Activated CD4-positive, alpha-beta T cell treated with anti-CD3 and anti-CD28 coated beads for 24 hours (primary cell): ENCODE measurements at regions not wholly inside any gene's neighbourhood (a gene's known extent, or its start where the extent isn't known, plus 50 kb on each side); places are given as distances from the start of the nearest gene placed in this dataset.

ENCODE experiments used
- DNase-seq, 2 donors: peaks; one replicate each; pipeline ENCODE4 v3.0.0-alpha.2; 2020; ENCODE audit warnings: low read depth in 2 of 2

DNA sequence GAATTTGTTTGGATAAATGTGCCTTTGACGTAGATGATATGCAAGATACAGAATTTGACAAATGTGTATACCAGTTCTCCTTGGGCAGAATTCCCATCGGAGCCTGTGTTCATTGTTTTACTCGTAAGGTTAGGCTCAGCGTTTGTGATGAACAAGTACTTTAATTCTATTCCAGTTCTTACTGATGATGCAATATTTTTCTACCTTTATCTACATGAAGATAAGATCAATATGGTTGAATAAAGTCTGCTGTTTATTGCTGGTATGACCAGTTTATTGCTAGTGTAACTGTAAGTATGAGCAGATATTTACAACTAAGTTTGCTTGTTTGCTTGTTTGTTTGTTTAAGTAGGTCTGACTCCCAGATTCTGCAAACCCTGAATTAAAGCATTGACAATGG is 145.4 kb upstream of the ADARB2 start:
- no peak for DNase-seq

DNA sequence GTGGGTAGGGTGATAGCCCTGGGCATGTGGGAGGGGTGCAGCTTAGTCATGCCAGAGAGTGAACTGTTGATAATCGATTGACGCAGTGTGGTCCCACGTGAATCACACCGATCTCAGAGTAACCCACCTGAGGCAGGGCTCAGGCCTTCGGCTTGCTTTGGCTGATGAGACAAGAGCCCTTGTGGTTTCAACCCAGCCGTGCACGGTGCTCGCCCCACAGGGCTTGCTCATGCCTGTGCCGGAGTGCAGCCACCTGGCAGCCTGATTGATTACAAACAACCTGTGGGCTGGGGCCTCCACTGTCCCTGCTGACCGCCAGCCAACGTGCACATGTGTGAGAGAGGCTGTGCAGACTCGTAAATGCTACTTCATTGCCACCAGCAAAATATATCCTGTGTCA is 144.9 kb upstream of the ADARB2 start:
- no peak for DNase-seq

DNA sequence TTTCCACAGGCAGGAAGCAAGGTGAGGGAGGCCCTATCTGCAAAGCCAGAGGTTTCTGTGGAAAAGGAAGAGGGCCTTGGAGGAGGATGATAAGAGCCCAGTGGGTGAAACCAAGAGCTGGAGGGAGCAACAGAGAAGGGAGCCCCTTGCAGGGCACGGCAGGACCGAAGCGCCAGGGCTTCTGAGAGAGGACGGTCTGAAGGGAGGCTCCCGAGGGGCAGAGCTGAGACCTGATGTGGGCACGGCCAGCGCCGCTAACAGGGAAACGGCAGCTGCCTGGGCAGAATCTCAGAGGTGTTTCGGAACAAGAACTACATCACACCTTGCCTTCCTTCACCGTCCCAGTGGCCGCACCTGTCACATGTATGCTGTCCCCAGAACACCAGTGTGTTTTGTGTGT is 144.3 kb upstream of the ADARB2 start:
- DNase-seq, result no peak

DNA sequence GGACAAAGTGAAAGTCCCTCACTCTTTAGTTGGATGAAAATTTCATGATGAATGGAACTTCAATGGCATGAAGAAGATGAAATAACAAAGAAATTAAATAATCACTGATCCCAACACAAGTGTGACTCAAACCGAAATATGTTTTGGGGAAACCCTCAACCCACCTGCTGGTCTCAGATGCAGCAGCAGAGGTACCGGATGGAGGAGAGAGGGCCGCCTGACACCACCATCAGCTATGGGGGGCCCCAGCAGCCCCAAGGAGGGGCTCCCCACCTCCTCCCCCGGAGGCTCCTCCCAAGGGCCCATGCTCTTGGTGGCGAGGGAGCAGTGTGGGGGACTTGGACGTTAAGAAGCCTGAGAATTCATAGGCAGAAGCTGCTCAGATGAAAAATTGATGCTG is 137.2 kb upstream of the ADARB2 start:
- DNase-seq, result no peak

DNA sequence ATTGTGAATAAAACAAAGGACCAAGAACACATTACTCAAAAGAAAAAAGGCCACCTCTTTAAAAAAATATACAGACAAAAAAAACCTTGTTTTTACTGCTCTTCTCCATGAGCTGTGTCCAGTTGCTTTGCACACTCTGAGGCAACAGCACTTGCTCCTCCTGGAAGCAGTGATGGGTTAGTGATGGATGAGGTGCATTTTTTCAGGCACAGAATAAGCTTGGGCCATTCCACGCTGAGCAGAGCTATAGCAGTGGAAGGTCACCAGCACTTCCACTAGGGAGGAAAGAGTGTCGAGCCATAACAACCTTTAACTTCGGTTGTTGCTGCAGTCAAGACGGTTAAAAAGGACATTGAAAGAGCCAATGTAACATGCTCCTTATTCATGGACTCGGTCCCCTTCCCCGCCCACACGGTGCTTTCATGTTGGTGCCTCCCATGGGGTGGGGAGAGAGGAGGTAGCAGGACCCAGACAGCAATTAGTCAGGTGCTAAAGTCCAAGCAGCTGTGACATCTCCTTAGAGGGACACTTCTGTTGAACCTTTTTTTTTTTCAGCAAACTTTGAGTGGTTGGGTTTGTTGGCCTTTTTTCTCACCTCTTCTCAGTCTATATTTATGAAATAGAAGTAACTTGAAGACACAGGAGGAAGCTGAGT is 136.5 kb upstream of the ADARB2 start:
- no peak for DNase-seq

DNA sequence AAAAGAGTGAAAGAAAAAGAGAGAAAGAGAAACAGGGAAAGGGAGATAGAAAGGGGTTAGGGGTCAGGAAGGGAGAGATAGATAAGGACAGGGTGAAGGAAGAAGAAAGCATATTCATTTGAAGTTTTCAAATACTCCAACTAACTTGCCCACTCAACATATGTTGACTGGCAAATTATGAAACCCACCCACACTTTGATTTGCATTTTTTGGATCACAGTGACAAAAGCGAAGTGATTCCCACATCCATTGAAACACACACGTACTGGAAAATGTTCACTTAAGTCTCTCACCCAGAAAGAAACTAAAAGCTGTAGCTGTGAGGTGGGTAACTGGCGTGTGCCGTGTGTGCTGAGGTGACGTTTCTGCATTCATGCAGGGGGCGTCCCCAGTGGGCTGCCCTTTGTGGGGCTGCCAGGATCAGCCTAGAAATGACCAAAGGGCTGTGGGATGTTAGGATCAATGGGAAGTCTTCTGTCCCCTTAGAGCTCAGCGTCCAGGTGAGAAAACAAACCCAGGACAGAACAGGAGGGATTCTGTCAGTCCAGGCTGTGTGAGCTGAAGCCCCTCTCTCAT is 134.9 kb upstream of the ADARB2 start:
- DNase-seq, result no peak

DNA sequence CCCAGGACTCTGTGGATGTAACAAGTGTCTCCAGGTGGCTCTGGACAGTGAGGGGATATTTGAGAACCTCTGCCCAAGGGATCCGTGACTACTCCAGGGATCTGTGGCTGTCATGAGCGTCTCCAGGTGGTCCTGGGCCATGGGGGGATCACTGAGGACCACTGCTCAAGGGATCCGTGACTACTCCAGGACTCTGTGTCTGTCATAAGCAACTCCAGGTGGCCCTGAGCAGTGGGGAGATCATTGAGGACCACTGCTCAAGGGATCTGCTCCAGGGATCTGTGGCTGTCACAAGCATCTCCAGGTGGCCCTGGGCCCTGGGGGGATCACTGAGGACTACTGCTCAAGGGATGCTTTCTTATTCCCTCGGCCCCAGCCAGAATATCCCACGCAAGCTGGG is 133.2 kb upstream of the ADARB2 start:
- no peak for DNase-seq

DNA sequence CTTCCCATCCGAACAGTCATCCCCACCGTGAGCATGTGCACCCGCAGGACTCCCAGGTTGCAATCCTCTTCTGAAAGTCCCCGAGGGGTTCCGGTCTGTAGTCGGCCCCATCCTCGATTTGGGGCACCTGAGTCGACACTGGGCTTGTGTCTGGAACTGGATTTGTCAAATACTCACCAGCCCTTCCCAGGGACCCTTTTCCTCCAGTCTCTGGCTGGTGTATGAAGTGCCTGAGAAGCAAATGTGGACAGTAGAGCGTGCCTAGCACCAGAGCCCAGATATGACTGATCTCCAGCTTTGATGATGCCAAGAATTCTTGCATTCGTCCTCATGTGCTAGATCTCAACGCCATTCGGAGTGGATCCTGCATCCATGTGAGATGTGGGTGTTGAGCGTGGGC is 132.5 kb upstream of the ADARB2 start:
- DNase-seq, result no peak

DNA sequence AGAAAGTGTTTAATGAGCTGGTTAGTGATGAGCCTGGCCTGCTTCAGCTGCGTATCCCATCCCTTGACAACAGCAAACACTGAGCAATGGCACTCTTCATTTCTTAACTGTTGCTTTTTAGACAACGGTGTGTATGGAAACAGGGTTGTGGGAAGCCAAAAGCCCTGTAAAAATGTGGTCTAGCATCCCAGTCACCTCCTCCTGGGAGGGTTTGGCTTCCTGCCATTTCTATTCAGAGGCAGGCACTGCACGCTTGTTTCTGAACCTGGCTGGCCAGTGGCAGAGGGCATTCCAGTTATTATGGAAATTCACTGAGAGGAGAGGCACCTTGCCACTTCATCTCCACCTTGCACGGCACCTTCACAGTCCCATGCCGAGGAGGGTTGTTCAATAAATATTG is 123.0 kb upstream of the ADARB2 start:
- no peak for DNase-seq

DNA sequence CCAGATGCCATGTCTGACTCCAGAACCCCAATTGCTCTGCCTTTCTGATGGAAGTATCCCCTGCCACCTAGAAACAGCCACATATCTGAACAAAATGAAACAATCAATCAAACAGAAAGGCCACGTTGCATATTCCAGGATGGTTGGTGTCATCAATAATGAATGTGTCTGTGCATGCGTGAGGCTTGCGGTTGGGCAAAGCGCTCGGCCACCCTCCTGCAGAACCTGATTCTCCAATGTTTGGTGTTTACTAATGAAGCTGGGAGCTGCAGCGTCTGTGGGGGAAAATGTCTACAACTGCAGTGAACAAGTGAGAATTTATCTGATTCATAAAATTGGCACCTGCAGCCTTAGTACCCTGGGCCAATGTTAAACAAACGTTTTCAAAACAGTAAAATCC is 121.2 kb upstream of the ADARB2 start:
- DNase-seq, result no peak

DNA sequence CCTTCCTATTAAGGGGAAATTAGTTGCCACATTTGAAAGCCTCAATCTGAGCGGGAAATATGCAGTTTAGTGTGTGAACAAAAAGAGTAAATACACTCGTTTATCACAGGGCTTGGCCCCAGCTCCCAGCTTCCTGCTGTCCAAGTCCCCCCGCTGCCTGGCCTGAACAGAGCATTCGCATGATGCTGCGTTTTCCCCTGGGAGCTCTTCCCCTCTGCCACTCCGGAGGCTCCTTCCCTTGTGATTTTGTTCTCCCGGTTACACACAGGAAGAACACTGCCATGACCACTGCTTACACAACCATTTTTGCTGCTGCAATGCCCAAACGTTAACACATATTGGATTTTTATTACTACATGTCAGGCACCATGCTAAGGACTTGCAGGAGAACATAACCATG is 120.7 kb upstream of the ADARB2 start:
- DNase-seq, result no peak

DNA sequence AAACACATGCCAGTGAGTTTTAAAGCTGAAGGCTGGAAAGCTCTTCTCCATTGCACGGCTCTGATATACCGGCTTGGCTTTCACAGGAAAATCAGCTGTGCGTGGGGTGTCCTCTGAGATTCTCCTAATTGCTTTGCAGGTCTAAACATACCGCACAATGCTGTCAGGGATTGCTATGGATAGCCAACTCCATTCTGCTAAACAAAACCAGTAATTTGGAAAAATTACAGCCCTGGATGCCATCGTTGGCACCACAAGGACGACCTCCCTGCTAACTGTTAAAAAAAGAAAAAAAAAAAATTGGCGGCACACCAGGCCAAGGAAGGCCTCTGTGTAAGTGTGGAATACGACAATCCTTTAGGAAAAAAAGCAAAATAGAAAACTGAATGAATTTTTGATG is 118.6 kb upstream of the ADARB2 start:
- DNase-seq, result no peak

DNA sequence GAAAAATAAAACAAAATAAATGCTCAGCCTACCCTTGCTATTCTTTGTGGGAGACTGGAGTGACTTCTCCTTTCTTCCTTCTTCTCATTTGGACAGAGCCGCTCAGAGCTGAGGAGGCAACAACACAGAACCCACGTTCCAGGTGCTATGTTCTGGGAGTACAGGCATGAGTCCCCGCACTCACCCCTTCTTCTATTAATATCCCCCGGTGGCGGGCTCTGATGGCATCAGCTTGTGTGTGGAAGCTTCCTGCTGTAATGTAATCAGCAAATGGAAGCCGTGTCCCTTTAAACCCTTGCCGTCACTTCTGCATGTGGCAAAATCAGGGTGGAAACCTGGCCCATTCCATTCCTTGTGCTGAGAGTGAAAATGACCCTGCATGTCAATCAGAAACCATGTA is 116.9 kb upstream of the ADARB2 start:
- DNase-seq, result no peak

DNA sequence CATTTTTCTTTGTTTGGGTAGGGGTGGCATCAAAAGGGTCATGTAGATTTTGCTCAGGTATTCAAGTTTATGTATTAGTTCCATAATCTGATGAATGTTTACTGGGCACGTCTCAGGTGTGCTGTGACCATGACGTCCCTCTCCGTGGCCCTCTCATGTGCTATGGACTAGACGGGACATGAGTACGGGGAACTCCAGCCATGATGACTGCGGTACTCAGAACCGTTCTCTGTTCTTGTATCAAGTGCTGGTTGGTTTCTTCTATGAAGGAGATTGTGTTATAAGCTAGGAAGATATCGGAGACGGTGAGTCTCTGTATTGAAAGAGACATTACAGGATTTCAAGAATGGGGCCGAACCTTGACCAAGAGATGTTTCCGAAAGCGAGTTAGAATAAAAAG is 116.5 kb upstream of the ADARB2 start:
- no peak for DNase-seq

DNA sequence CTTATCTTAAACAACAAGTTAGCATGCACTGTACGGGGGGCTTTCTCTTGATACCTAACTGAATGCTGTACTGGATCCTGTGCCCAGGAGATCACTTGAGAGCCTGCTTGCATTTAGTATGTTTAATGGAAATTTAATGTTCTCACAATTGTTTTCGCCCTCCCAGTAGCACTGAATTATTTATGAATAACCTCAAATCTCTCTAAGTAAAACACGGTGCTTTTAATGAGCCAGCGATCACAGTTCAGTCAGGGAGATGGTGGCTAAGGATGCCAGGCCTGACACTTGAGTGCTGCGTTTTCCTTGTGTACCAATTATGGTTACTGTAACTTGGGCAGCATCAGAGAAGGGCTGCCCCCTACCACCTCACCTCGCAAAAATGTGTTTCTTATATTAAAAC is 115.5 kb upstream of the ADARB2 start:
- DNase-seq, result no peak

DNA sequence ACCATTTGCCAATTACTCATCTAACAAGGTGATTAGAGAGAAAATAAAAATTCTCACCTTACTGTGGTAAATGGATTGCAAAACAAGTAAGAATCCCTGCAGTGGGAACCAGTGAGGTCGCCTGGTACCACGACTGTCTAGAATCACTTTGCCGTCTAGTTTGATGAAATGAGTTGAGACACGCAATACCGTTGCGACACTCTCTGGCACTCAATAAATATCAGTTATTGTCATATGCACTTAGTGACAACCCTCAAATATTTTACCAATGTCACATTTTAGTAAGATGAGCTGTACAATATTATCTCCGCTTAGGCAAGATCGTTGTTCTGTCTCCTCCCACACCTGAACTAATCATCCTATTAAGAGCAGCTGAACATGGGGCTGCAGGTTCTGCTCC is 114.4 kb upstream of the ADARB2 start:
- no peak for DNase-seq

DNA sequence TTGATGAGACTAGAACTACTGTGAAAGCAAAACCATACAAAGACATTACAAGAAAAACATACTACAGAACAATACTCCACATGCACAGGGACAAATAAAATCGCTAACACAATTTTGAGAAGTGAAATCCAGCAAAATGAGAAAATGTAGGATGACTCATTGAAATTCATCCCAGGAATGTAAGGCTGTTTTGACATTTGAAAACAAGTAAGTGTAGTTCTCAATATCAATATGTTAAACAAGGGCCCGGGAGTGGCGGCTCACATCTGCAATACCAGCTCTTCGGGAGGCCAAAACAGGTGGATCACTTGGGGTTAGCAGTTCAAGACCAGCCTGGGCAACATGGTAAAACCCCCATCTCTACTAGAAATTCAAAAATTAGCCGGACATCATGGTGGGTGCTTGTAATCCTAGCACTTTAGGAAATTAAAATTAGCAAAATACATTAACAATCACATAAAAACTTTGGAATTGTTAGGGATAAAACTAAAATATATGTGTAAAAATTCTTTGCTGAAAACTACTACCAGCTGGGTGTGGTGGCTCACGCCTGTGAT is 113.7 kb upstream of the ADARB2 start:
- no peak for DNase-seq

DNA sequence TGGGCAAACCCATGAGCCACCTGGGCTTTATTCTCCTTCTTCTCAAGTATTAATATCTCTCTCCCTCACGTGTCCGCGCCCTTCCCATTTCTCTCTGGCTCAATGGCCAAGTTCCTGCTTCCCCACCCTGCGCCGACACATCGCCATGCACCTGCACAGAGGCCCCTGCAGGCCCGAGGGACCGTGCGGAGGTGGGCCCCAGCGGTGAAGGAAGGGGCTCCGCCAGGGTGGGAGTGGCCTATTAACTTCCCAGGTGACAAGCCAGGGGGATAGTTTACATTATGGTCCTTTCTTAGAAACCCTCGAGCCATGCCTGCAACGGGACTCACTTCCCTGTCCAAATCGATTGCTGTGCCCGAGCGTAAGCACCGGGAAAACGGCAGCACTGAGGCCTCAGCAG is 110.0 kb upstream of the ADARB2 start:
- no peak for DNase-seq

DNA sequence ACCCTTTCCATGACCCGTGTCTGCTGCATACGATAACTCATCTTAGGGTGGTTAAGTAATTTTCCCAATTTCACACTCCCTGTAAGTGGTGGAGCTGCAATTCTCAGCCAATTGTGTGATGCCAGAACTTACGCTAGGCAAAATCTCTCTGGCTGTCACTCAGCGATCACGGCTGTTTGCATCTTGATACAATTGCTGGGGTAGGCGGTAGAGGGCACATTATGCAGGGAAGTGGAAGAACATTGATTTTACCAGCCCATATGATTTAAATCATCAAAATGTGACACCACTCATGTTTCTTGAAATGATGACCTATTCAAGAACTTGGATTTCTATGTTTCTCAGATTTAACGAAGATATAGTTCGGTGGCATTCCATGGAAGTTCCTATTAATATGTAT is 108.7 kb upstream of the ADARB2 start:
- DNase-seq, result no peak

DNA sequence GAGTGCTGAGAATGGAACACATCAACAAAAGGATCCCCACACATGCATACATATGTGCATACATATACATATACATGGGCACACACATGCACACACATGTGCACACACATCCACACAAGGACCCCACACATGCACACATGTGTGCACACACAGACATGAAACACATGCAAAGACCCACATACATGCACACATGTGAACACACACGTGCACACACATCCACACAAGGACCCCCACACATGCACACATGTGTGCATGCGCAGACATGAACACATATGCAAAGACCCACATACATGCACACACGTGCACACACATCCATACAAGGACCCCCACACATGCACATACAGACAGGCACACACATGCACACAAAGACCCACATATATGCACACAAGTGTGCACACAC is 104.4 kb upstream of the ADARB2 start:
- no peak for DNase-seq

DNA sequence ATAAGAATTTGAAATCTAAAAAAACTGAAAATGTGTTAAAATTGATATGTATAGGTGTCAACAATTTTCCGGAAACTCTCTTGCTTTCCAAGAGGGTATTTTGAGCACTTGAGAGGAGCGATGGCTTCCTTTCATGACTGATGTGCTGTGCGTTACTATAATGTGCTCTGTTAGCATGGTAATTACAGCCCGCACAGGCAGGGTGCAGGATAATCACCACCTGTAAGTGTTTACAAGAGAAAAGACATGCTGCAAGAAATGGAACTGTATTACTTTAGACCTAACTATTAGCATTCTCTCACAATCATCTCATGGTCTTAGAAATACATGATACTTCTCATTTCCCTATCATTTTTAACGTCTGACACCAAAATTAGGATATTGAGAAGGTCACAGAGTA is 92.4 kb upstream of the ADARB2 start:
- no peak for DNase-seq

DNA sequence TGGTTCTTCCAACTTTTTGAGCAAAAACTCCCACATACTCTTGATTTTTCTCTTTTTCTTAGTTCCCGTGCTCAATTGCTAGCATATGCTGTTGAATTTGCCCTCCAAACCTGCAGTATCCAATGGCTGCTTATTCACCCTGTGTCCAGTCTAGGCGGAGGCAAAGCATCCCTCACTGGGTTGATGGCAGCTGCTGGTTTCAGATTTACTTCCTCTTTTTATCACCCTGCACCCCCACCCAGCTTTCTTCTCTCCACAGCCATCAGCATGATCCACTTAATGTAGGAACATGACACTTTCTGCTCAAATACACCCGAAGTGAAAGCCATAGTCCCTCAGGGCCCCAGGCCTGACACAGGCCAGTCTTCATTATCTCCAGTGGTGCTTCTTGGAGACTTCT is 87.6 kb upstream of the ADARB2 start:
- no peak for DNase-seq

DNA sequence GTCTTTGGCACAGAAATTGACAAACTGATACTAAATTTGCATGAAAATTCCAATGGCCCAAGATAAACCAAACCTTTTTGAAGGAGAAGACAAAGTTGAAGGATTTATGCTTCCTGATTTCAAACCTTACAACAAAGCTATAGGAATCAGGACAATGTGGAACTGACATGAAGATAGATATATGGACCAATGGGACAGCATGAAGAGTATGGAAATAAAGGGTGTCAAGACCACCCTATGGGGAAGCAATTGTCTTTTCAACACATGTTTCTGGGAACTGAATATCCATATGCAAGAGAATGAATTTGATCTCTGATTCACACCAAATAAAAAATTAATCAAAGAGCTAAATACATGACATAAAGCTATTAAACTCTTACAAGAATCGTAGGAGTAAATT is 77.2 kb upstream of the ADARB2 start:
- DNase-seq, result no peak

DNA sequence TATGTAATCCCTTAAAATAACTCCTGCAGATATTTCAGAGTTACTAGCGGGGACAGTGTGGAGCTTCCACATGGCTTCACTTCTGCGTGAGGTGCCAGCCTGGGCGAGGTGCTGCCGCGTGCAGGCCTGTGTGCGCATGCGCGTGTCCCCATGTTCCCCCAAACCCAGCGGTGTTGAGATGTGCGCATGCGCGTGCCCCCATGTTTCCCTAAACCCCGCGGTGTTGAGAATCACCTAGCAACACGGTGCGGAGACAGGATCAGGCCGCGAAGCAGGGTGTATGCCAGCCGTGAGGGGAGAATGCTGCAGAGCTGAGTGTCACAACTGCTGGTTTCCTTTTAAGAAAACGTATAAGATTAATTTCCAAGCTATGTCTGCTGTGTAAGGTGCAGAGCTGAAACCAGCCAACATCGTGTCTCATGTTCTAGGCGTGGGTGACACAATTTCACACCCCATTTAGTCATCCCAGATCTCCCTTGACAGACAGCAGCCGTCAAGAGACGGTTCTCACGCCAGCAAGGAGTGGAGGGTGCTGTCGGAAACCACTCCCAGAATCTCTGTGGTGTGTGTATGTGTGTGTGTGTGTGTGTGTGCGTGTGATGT is 71.9 kb upstream of the ADARB2 start:
- DNase-seq, result no peak
